Mesenchymal stem cell (in vitro differentiated cells and primary cell): ENCODE measurements at regions not wholly inside any gene's neighbourhood (a gene's known extent, or its start where the extent isn't known, plus 50 kb on each side); places are given as distances from the start of the nearest gene placed in this dataset.

Experiments
- DNase-seq: peaks from one replicate; pipeline ENCODE4 v3.0.0-alpha.2; 2013
- H2AFZ ChIP-seq: one replicate; pipeline ENCODE4 v1.6.1; 2013; ENCODE audit warnings: low read depth, mild to moderate bottlenecking, control low read depth, inconsistent platforms, low read length, moderate library complexity
- H2AK5ac ChIP-seq: 2 replicates; pipeline ENCODE4 v1.6.1; 2013; ENCODE audit warnings: low read length, moderate library complexity, mild to moderate bottlenecking, inconsistent platforms; ENCODE audit not compliant: severe bottlenecking
- H2BK120ac ChIP-seq: one replicate; pipeline ENCODE4 v1.6.1; 2013; ENCODE audit warnings: low read depth, mild to moderate bottlenecking, inconsistent platforms, low read length, moderate library complexity
- H2BK12ac ChIP-seq, 2 experiments: one replicate each; pipeline ENCODE4 v1.6.1; 2013; ENCODE audit warnings: inconsistent platforms in 2 of 2, low read length in 2 of 2, mild to moderate bottlenecking in 2 of 2, moderate library complexity in 2 of 2, control low read depth in 1 of 2
- H2BK15ac ChIP-seq: one replicate; pipeline ENCODE4 v1.6.1; 2013; ENCODE audit warnings: mild to moderate bottlenecking, low read depth, inconsistent platforms; ENCODE audit not compliant: poor library complexity, severe bottlenecking
- H2BK5ac ChIP-seq: 2 replicates; pipeline ENCODE4 v1.6.1; 2013; ENCODE audit warnings: low read depth, mild to moderate bottlenecking, low read length, control low read depth, inconsistent platforms; ENCODE audit not compliant: poor library complexity, severe bottlenecking
- H3K14ac ChIP-seq, 2 experiments: one replicate each; pipeline ENCODE4 v1.6.1; 2013; ENCODE audit warnings: inconsistent platforms in 2 of 2, low read length in 2 of 2, control low read depth in 1 of 2, mild to moderate bottlenecking in 1 of 2, moderate library complexity in 1 of 2
- H3K18ac ChIP-seq, 2 experiments: one replicate each; pipeline ENCODE4 v1.6.1; 2013; ENCODE audit warnings: inconsistent platforms in 2 of 2, low read length in 2 of 2, control low read depth in 1 of 2, low read depth in 1 of 2, mild to moderate bottlenecking in 1 of 2
- H3K23ac ChIP-seq, 2 experiments: one replicate each; pipeline ENCODE4 v1.6.1; 2013; ENCODE audit warnings: inconsistent platforms in 2 of 2, low read length in 2 of 2, mild to moderate bottlenecking in 2 of 2, moderate library complexity in 2 of 2, control low read depth in 1 of 2
- H3K27ac ChIP-seq: 2 replicates; pipeline ENCODE4 v1.5.1; 2013; ENCODE audit warnings: mild to moderate bottlenecking, moderate library complexity, low read length, control low read depth, inconsistent platforms; ENCODE audit not compliant: poor library complexity, severe bottlenecking
- H3K27me3 ChIP-seq, 2 experiments: 2 replicates each; pipeline versions ENCODE4 v1.6.1 to v1.7.0; 2013; ENCODE audit warnings: low read length in 2 of 2, mild to moderate bottlenecking in 2 of 2, moderate library complexity in 2 of 2, control low read depth in 1 of 2, inconsistent platforms in 1 of 2; ENCODE audit not compliant: control insufficient read depth in 1 of 2, insufficient read depth in 1 of 2
- H3K36me3 ChIP-seq, 2 experiments: 2 replicates each; pipeline versions ENCODE4 v1.6.1 to v1.7.0; 2013; ENCODE audit warnings: low read length in 2 of 2, control low read depth in 1 of 2, inconsistent platforms in 1 of 2, low read depth in 1 of 2, mild to moderate bottlenecking in 1 of 2; ENCODE audit not compliant: insufficient read depth in 2 of 2, control insufficient read depth in 1 of 2
- H3K4ac ChIP-seq, 2 experiments: one replicate each; pipeline ENCODE4 v1.6.1; 2013; ENCODE audit warnings: inconsistent platforms in 2 of 2, low read length in 2 of 2, mild to moderate bottlenecking in 2 of 2, moderate library complexity in 2 of 2, control low read depth in 1 of 2, low read depth in 1 of 2
- H3K4me1 ChIP-seq: 2 replicates; pipeline ENCODE4 v1.6.1; 2013; ENCODE audit warnings: low read depth, low read length, control low read depth; ENCODE audit not compliant: control insufficient read depth, insufficient read depth
- H3K4me2 ChIP-seq: 2 replicates; pipeline ENCODE4 v1.6.1; 2013; ENCODE audit warnings: low read length, mild to moderate bottlenecking, inconsistent platforms; ENCODE audit not compliant: poor library complexity, severe bottlenecking
- H3K4me3 ChIP-seq, 2 experiments: 2 replicates each; pipeline versions ENCODE4 v1.5.1 to v1.7.0; 2013; ENCODE audit warnings: low read length in 2 of 2, mild to moderate bottlenecking in 2 of 2, control low read depth in 1 of 2, low read depth in 1 of 2; ENCODE audit not compliant: insufficient read depth in 1 of 2
- H3K79me1 ChIP-seq: replicated peaks from 2 replicates; pipeline ENCODE4 v1.6.1; 2013; ENCODE audit warnings: mild to moderate bottlenecking, control low read depth, low read length, inconsistent platforms; ENCODE audit not compliant: poor library complexity, severe bottlenecking
- H3K9ac ChIP-seq: 2 replicates; pipeline ENCODE4 v1.7.0; 2013; ENCODE audit warnings: mild to moderate bottlenecking, low read length, moderate library complexity
- H3K9me3 ChIP-seq: 2 replicates; pipeline ENCODE4 v1.7.0; 2013; ENCODE audit warnings: mild to moderate bottlenecking, low read length; ENCODE audit not compliant: control insufficient read depth
- H4K8ac ChIP-seq: one replicate; pipeline ENCODE4 v1.6.1; 2013; ENCODE audit warnings: inconsistent platforms, mild to moderate bottlenecking, low read length, moderate library complexity
- H4K91ac ChIP-seq: one replicate; pipeline ENCODE4 v1.6.1; 2013; ENCODE audit warnings: mild to moderate bottlenecking, low read length, inconsistent platforms
- WGBS: methylation state at CpG from one replicate; pipeline ENCODE4 v1.1.7; 2013; ENCODE audit warnings: mixed read lengths; 5-methylcytosine and 5-hydroxymethylcytosine counted together

DNA sequence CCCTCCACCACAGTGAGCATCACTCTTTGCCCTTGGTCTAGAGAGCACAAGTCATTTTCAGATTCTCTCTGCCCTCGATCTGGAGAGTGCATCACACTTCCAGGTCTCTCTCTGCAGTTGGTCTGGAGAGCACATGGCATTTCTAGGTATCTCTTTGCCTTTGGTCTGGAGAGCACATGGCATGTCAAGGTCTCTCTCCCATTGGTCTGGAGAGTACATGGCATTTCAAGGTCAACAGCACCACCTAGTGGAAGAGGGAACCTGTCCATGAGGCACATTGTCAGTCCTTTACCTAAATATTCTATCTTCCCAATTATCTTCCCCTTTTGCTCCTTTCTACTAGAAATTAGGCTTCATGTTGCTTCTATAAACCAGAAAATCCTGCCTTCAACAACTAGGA lies 1139.4 kb downstream of the XPNPEP1 start:
- Histone ChIP-seq H3K4me1 (no peaks in the 10 kb centered on the region), H2BK12ac (no peak overlapping the region), H2AFZ (no peak overlapping the region), H4K91ac (no peak overlapping the region), H3K14ac (no peak overlapping the region), H3K36me3 (no peaks in the 10 kb centered on the region), H3K9me3 (peaks cover 7% of the 10 kb centered on the region), H2BK15ac (no peak overlapping the region), H3K4ac (no peak overlapping the region), H3K27me3 (no peaks in the 10 kb centered on the region), H2BK5ac (no peak overlapping the region), H3K4me2 (no peak overlapping the region), H3K4me3 (no peak overlapping the region), H3K79me1 (no peaks in the 10 kb centered on the region), H2AK5ac (no peak overlapping the region), H2BK120ac (no peak overlapping the region), H3K27ac (no peak overlapping the region), H4K8ac (no peak overlapping the region), H3K18ac (no peak overlapping the region), H3K9ac (no peak overlapping the region), H3K23ac (no peak overlapping the region)
- WGBS, result 81% methylated on average over 1 of the region's 1 CpG
- DNase-seq, result peak; percentile 35

- Histone ChIP-seq H3K79me1 (no peaks in the 10 kb centered on the region), H3K4me2 (no peak overlapping the region), H3K4me1 (no peaks in the 10 kb centered on the region), H3K36me3 (no peaks in the 10 kb centered on the region), H2BK120ac (no peak overlapping the region), H3K4me3 (no peak overlapping the region), H3K27ac (no peak overlapping the region), H2AFZ (no peak overlapping the region), H3K14ac (no peak overlapping the region), H3K9ac (no peak overlapping the region), H3K9me3 (peaks cover 7% of the 10 kb centered on the region), H4K91ac (no peak overlapping the region), H2BK12ac (no peak overlapping the region), H2BK5ac (no peak overlapping the region), H3K27me3 (no peaks in the 10 kb centered on the region), H3K4ac (no peak overlapping the region), H2AK5ac (no peak overlapping the region), H4K8ac (no peak overlapping the region), H2BK15ac (no peak overlapping the region), H3K23ac (no peak overlapping the region), H3K18ac (no peak overlapping the region)
- WGBS, result 80% methylated on average over 3 of the region's 3 CpGs
- no peak for DNase-seq
Observed at GRCh38 chr10:108782411-108782810, 1140.9 kb downstream of the XPNPEP1 start.

- no peak overlapping the region for H3K4me3 ChIP-seq
- H3K4me1 ChIP-seq, result no peaks in the 10 kb centered on the region
- no peak overlapping the region for H2AFZ ChIP-seq
- no peaks in the 10 kb centered on the region for H3K79me1 ChIP-seq
- no peaks in the 10 kb centered on the region for H3K27me3 ChIP-seq
- H2BK12ac ChIP-seq, result no peak overlapping the region
- no peak overlapping the region for H4K8ac ChIP-seq
- no peak overlapping the region for H3K4ac ChIP-seq
- H3K9ac ChIP-seq, result no peak overlapping the region
- H3K23ac ChIP-seq, result no peak overlapping the region
- no peak overlapping the region for H3K27ac ChIP-seq
- H2BK15ac ChIP-seq, result no peak overlapping the region
- no peak overlapping the region for H2BK120ac ChIP-seq
- no peak overlapping the region for H3K4me2 ChIP-seq
- no peak overlapping the region for H3K18ac ChIP-seq
- H3K36me3 ChIP-seq, result no peaks in the 10 kb centered on the region
- H3K14ac ChIP-seq, result no peak overlapping the region
- peaks cover under 1% of the 10 kb centered on the region for H3K9me3 ChIP-seq
- DNase-seq, result no peak
- no peak overlapping the region for H2AK5ac ChIP-seq
- no peak overlapping the region for H2BK5ac ChIP-seq
- no peak overlapping the region for H4K91ac ChIP-seq
Observed at GRCh38 chr10:108779501-108779900, 1143.8 kb downstream of the XPNPEP1 start.

DNA sequence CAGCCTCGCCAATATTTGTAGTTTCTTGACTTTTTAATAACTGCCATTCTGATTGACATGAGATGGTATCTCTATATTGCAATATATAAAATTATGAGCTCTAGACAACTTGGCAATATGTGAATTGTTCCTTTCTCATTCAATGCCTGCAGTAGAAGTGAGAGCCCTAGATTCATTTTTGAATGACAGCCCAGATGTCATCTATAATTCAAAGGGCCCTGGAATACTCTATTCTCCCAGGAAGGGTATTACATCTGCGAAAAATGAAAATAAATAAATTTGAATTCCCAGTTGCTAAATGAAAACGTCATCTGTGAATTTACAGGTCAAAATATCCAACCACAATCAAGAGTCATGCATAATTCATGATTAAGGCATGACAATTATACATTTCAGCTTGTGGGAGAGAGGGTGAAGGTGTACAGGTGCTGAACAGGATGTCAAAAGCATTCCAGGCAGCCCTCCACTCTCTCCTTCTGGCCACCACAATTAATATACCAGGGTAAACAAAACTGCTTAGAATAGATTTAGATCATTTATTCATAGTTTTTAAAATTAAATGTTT lies 1147.3 kb downstream of the XPNPEP1 start:
- H4K91ac ChIP-seq, result no peak overlapping the region
- no peak overlapping the region for H4K8ac ChIP-seq
- WGBS, result no CpG with 5 or more reads among the region's 3 CpGs
- no peak overlapping the region for H2BK120ac ChIP-seq
- DNase-seq, result no peak
- H2BK5ac ChIP-seq, result no peak overlapping the region
- no peak overlapping the region for H3K4me3 ChIP-seq
- no peak overlapping the region for H2BK15ac ChIP-seq
- H3K4ac ChIP-seq, result no peak overlapping the region
- H3K27me3 ChIP-seq, result no peaks in the 10 kb centered on the region
- no peak overlapping the region for H3K4me2 ChIP-seq
- H2BK12ac ChIP-seq, result no peak overlapping the region
- no peak overlapping the region for H2AFZ ChIP-seq
- H3K4me1 ChIP-seq, result no peaks in the 10 kb centered on the region
- H3K27ac ChIP-seq, result no peak overlapping the region
- H3K23ac ChIP-seq, result no peak overlapping the region
- no peaks in the 10 kb centered on the region for H3K79me1 ChIP-seq
- H2AK5ac ChIP-seq, result no peak overlapping the region
- H3K36me3 ChIP-seq, result no peaks in the 10 kb centered on the region
- H3K14ac ChIP-seq, result no peak overlapping the region
- H3K18ac ChIP-seq, result no peak overlapping the region
- H3K9ac ChIP-seq, result no peak overlapping the region
- no peaks in the 10 kb centered on the region for H3K9me3 ChIP-seq
